H1 (cell line): ENCODE measurements at regions not wholly inside any gene's neighbourhood (a gene's known extent, or its start where the extent isn't known, plus 50 kb on each side); places are given as distances from the start of the nearest gene placed in this dataset.

Experiments used
- CHD7 ChIP-seq: fragments of 300-600 bp; sonication (generic); IDR thresholded peaks from 2 replicates; pipeline ENCODE4 v1.7.1; 2012; ENCODE audit warnings: low read length, moderate library complexity, mild to moderate bottlenecking, inconsistent platforms; ENCODE audit not compliant: insufficient replicate concordance

DNA sequence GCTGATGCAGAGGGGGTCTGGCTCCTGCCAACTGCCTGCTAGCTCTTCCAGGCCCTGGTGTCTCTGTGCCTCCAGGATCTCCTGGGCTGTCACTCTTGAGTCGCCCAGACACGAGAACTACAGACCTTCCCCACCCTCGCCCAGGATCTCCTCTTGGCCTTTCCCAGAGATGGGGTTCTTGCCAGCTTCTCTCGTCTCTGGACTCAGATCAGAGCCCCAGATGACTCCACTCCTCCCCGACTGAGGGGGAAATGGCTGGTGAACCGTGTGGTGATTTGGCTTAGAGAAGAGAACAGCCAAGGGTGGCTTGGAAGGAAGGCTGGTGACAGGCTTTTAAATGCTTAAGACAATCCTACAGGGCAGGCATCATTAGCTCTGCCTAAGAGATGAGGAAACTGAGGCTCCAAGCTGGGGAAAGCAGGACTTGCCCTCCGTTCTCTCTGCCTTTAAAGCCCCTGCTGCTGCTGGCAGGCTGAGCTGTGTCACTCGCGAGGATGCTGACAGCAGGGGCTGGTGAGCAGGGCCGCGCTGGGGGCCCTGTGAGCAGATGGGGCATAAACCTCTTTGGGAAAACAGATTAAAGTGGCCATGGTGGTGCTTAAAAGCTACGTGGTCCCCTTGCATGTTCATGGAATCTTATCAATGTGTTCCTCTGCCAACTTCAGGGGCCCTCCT, 90.3 kb upstream of the THY1 start (continued):
- TF ChIP-seq CHD7 = no peak
